Thyroid gland (tissue), 4 donors: ENCODE measurements at regions not wholly inside any gene's neighbourhood (a gene's known extent, or its start where the extent isn't known, plus 50 kb on each side); places are given as distances from the start of the nearest gene placed in this dataset.
"Not testable (repeated sequence)": the region's sequence is repeated elsewhere in the genome, so short reads cannot be mapped to it uniquely, and the experiment has no call there.

Experiments
- DNase-seq, 2 donors: peaks; one replicate each; pipeline ENCODE4 v3.0.0-alpha.2; 2019
- H3K27ac ChIP-seq, 3 donors: fragments of 200-600 bp; sonication (generic); 1 replicate in 2 of 3; 2 replicates in 1 of 3; pipeline ENCODE4 v1.5.1; 2016 to 2019; ENCODE audit warnings: mild to moderate bottlenecking in 1 of 3, moderate library complexity in 1 of 3
- H3K27me3 ChIP-seq: fragments of 200-600 bp; sonication (generic); one replicate; pipeline ENCODE4 v1.5.1; 2019
- H3K36me3 ChIP-seq, 2 donors: fragments of 200-600 bp; sonication (generic); one replicate each; pipeline ENCODE4 v1.5.1; 2016 to 2019
- H3K4me1 ChIP-seq, 2 donors: fragments of 200-600 bp; sonication (generic); one replicate each; pipeline ENCODE4 v1.5.1; 2017 to 2019
- H3K4me3 ChIP-seq, 3 donors: fragments of 200-600 bp; sonication (generic); replicated peaks in 1 of 3; 1 replicate in 2 of 3; 2 replicates in 1 of 3; pipeline ENCODE4 v1.5.1; 2016; ENCODE audit warnings: mild to moderate bottlenecking in 1 of 3
- H3K9me3 ChIP-seq: fragments of 200-600 bp; sonication (generic); one replicate; pipeline ENCODE4 v1.5.1; 2017
- CTCF ChIP-seq, 6 experiments: fragments of 200-600 bp in 3 of 6; fragments of 450-650 bp in 3 of 6; sonication (generic) in 3 of 6; IDR thresholded peaks; one replicate each; pipeline ENCODE4 v1.5.1; 2016 to 2019; ENCODE audit warnings: antibody characterized with exemption in 6 of 6, mild to moderate bottlenecking in 2 of 6, inconsistent platforms in 1 of 6, moderate library complexity in 1 of 6
- POLR2A ChIP-seq, 2 donors: fragments of 450-650 bp; IDR thresholded peaks; one replicate each; pipeline ENCODE4 v1.6.1; 2017; ENCODE audit warnings: antibody characterized with exemption in 2 of 2, mild to moderate bottlenecking in 2 of 2, moderate library complexity in 1 of 2
- WGBS, 2 donors: methylation state at CpG; one replicate each; pipeline ENCODE4 v1.1.5; 2017; 5-methylcytosine and 5-hydroxymethylcytosine counted together
- intact Hi-C: fragments of 100-400 bp; cut with DNase I; formaldehyde crosslinking; loops from one replicate; pipeline ENCODE4 v1.15.1; 2023

DNA sequence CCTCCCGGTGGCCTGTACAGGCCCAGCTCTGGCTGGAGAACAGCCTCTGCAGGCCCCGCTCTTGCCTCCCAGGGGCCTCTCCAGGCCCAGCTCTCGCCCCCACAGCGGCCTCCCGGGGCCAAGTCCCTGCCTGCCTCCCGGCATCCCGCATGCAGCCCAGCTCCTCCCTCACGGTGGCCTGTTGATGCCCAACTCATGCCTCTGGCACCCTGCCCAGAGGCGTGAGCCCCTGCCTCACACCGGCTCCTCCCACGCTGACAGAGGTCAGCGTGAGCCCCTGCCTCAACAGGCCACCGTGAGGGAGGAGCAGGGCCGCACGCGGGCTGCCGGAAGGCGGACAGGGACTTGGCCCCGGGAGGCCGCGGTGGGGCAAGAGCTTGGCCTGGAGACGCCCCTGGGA is 157.0 kb upstream of the CDK13 start:
- H3K4me3 ChIP-seq, DNase-seq, H3K4me1 ChIP-seq, intact Hi-C loops, H3K9me3 ChIP-seq, H3K36me3 ChIP-seq, H3K27ac ChIP-seq, H3K27me3 ChIP-seq: not testable (repeated sequence)
- 89 to 96% methylated on average over 14 of the region's 22 CpGs for WGBS, 2 donors

DNA sequence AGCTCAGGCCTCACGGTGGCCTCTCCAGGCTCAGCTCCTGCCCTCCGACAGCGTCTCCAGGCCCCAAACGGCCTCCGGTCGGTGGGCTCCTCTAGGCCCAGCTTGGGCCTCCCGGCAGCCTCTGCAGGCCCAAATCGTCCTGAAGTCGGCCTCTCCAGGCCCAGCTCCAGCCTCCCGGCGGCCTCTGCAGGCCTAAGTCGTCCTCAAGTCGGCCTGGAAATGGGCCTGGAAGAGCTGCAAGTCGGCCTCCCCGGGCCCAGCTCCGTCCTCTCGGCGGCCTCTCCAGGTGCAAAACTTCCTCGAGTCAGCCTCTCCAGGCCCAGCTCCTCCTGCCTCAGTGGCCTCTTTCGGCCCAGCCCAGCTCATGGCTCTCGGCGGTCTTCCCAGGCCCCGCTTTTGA is 156.2 kb upstream of the CDK13 start:
- DNase-seq, intact Hi-C loops, H3K36me3 ChIP-seq, H3K9me3 ChIP-seq, H3K27me3 ChIP-seq, H3K4me3 ChIP-seq, H3K27ac ChIP-seq, H3K4me1 ChIP-seq: not testable (repeated sequence)
- 97 to 99% methylated on average over 11 to 17 of the region's 23 CpGs for WGBS, 2 donors

- no CpG with 5 or more reads among the region's 6 CpGs for WGBS, 2 donors
- H3K9me3 ChIP-seq, intact Hi-C loops: not testable (repeated sequence)
These were observed 153.1 kb upstream of the CDK13 start for GRCh38 chr7:39796947-39797346.

GRCh38 chr7:39798077-39798476 is 152.0 kb upstream of the CDK13 start:
- H3K36me3 ChIP-seq, H3K27ac ChIP-seq, intact Hi-C loops, H3K4me1 ChIP-seq, H3K4me3 ChIP-seq, H3K9me3 ChIP-seq, H3K27me3 ChIP-seq, DNase-seq: not testable (repeated sequence)
- WGBS, 2 donors, result 83 to 96% methylated on average over 7 to 9 of the region's 10 CpGs

More at GRCh38 chr7:39796947-39797346, 153.1 kb upstream of the CDK13 start:
- H3K4me1 ChIP-seq, DNase-seq, H3K4me3 ChIP-seq, H3K27ac ChIP-seq, H3K36me3 ChIP-seq, H3K27me3 ChIP-seq: not testable (repeated sequence)

- intact Hi-C loops, result no loop called here
- 57 to 83% methylated on average over 10 of the region's 10 CpGs for WGBS, 2 donors
These were observed 141.1 kb upstream of the CDK13 start for GRCh38 chr7:39808796-39809481.

DNA sequence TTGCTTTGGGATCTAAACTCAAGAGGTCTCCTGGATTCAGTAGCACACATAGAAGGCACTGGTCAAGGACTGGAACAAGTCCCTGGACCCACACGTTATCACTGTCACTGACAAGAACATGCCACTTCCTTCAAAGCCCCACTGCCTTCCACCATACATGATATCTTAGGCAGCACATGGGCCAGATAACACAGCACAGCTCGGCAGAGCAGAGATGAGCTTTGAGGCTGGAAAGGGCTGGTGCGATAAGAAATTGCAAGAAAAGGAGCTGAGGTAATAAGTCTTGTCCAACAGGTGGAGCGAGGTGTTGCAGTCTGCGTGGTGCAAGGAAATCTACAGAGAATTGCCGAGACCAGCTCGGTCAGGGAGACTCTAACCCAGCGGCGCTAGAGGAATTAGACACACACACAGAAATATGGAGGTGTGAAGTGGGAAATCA is 139.8 kb upstream of the CDK13 start:
- intact Hi-C loops, result no loop called here
- no peak overlapping the region for H3K4me3 ChIP-seq
- no peak for DNase-seq
- no peaks in the 10 kb centered on the region for H3K36me3 ChIP-seq
- no peaks in the 10 kb centered on the region for H3K9me3 ChIP-seq
- 75 to 81% methylated on average over 9 of the region's 9 CpGs for WGBS, 2 donors
- no peaks in the 10 kb centered on the region for H3K27me3 ChIP-seq
- no peaks in the 10 kb centered on the region for H3K4me1 ChIP-seq
- no peak for TF ChIP-seq POLR2A (IDR thresholded peaks at IDR 0.05)
- TF ChIP-seq CTCF (IDR thresholded peaks at IDR 0.05), result no peak
- no peak overlapping the region for H3K27ac ChIP-seq

More at GRCh38 chr7:39808796-39809481, 141.1 kb upstream of the CDK13 start:
- TF ChIP-seq CTCF (IDR thresholded peaks at IDR 0.05) (no peak), POLR2A (IDR thresholded peaks at IDR 0.05) (no peak)
- H3K4me1 ChIP-seq, result no peaks in the 10 kb centered on the region
- no peaks in the 10 kb centered on the region for H3K36me3 ChIP-seq
- no peak overlapping the region for H3K27ac ChIP-seq
- no peaks in the 10 kb centered on the region for H3K9me3 ChIP-seq
- no peak for DNase-seq
- no peaks in the 10 kb centered on the region for H3K27me3 ChIP-seq
- H3K4me3 ChIP-seq, result no peak overlapping the region

DNA sequence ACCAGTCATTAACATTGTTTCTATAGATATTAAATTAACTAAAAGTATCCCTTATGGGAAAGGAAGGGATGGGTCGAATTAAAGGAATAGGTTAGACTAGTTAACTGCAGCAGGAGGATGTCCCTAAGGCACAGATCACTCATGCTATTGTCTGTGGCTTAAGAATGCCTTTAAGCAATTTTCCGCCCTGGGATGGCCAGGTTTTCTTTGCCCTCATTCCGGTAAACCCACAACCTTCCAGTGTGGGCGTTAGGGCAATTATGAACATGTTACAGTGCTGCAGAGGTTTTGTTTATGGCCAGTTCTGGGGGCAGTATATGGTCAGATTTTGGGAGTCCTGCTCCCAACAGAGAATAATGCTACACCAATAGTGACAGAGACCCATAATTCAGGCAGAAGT is 139.3 kb upstream of the CDK13 start:
- intact Hi-C loops, result no loop called here
- TF ChIP-seq CTCF (IDR thresholded peaks at IDR 0.05) (no peak), POLR2A (IDR thresholded peaks at IDR 0.05) (no peak)
- DNase-seq, result no peak
- WGBS, 2 donors, result 77 to 78% methylated on average over 4 of the region's 4 CpGs
- H3K27me3 ChIP-seq, result no peaks in the 10 kb centered on the region
- H3K9me3 ChIP-seq, result no peaks in the 10 kb centered on the region
- H3K36me3 ChIP-seq, result no peaks in the 10 kb centered on the region
- no peak overlapping the region for H3K4me3 ChIP-seq
- H3K27ac ChIP-seq, result no peak overlapping the region
- no peaks in the 10 kb centered on the region for H3K4me1 ChIP-seq
